ENCODE measurements at regions not wholly inside any gene's neighbourhood (a gene's known extent, or its start where the extent isn't known, plus 50 kb on each side); places are given as distances from the start of the nearest gene placed in this dataset.
A peak's percentile ranks its signal among the peaks of the same experiment; 100 is the strongest.

GRCh38 chr2:156221703-156222102, 110.8 kb downstream of the NR4A2 start (continued):
- no peak for TF ChIP-seq NR4A1 (CRISPR knock-in tag; IDR thresholded peaks at IDR 0.05)
- no peak for TF ChIP-seq NR4A1 (tag; IDR thresholded peaks at IDR 0.05)

GRCh38 chr2:156219491-156220100, 112.9 kb downstream of the NR4A2 start:
- H3K36me3 ChIP-seq (ENCODE audit: control insufficient read depth, insufficient read depth, low read length), result no peaks in the 10 kb centered on the region
- intact Hi-C loops (cut with micrococcal nuclease) (no loop called here), in situ Hi-C loops (cut with MboI) (no loop called here)
- no peak overlapping the region for H3K9ac ChIP-seq (ENCODE audit: insufficient read depth in 1 of 2, low read depth in 2 of 2, low read length in 2 of 2)
- peak overlapping the region; percentile 51; the same call in 1 of the 3 replicates for H3K27ac ChIP-seq (ENCODE audit: extremely low read depth, low read depth, low read length)
- H3K27me3 ChIP-seq (ENCODE audit: control insufficient read depth in 2 of 2, insufficient read depth in 2 of 2, low read length in 2 of 2), result no peaks in the 10 kb centered on the region
- ATAC-seq (peak; percentile 92), DNase-seq (ENCODE audit: extremely low read depth in 1 of 4, low spot score in 3 of 4) (peak in 2 of 4 experiments; percentile 44 to 56), FAIRE-seq (no peak)
- 3% methylated on average over 4 of the region's 4 CpGs for WGBS (ENCODE audit: insufficient coverage, low coverage, missing lambda C conversion rate)
- no peak overlapping the region for H2AFZ ChIP-seq (ENCODE audit: low read depth, low read length)
- no TSS peak for BruUV-seq (replicated peaks)
- H3K9me3 ChIP-seq (replicated peaks; ENCODE audit: control insufficient read depth, insufficient read depth, low read depth, low read length), result no peaks in the 10 kb centered on the region; the same call in 1 of the 2 replicates
- no peaks in the 10 kb centered on the region for H3K79me2 ChIP-seq (ENCODE audit: control insufficient read depth, insufficient read depth, low read length)
- POLR2A ChIA-PET, result no interaction called here
- H3K9me1 ChIP-seq (ENCODE audit: control insufficient read depth, insufficient read depth, low read length), result no peaks in the 10 kb centered on the region
- peaks cover 0 to 2% of the 10 kb centered on the region in 2 experiments; a peak in 1 of 5 replicates for H3K4me1 ChIP-seq (replicated peaks in 1 of 2; ENCODE audit: control insufficient read depth in 2 of 2, insufficient read depth in 2 of 2, low read length in 2 of 2)
- no peak overlapping the region for H3K4me3 ChIP-seq
- no peaks in the 10 kb centered on the region for H4K20me1 ChIP-seq (replicated peaks; ENCODE audit: control insufficient read depth, insufficient read depth, low read length)
- peak overlapping the region; percentile 22; the same call in 1 of the 2 replicates for H3K4me2 ChIP-seq (ENCODE audit: insufficient read depth, low read length)
- CTCF ChIA-PET (ENCODE audit: low intra/inter-chr PET ratio), result no interaction called here
- TF ChIP-seq RHOXF2B (CRISPR knock-in tag; conservative IDR thresholded peaks at IDR 0.05), result no peak
- TF ChIP-seq FIP1L1 (IDR thresholded peaks at IDR 0.05; ENCODE audit: low read depth, low read length, poor library complexity, severe bottlenecking), result no peak
- TF ChIP-seq, protein P1, sequence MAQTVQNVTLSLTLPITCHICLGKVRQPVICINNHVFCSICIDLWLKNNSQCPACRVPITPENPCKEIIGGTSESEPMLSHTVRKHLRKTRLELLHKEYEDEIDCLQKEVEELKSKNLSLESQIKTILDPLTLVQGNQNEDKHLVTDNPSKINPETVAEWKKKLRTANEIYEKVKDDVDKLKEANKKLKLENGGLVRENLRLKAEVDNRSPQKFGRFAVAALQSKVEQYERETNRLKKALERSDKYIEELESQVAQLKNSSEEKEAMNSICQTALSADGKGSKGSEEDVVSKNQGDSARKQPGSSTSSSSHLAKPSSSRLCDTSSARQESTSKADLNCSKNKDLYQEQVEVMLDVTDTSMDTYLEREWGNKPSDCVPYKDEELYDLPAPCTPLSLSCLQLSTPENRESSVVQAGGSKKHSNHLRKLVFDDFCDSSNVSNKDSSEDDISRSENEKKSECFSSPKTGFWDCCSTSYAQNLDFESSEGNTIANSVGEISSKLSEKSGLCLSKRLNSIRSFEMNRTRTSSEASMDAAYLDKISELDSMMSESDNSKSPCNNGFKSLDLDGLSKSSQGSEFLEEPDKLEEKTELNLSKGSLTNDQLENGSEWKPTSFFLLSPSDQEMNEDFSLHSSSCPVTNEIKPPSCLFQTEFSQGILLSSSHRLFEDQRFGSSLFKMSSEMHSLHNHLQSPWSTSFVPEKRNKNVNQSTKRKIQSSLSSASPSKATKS (CRISPR knock-in tag; IDR thresholded peaks at IDR 0.05), result no peak
- peak; percentile 55 for TF ChIP-seq CBFA2T3 (IDR thresholded peaks at IDR 0.05)
- no peak for TF ChIP-seq SNRNP70 (optimal IDR thresholded peaks at IDR 0.05; ENCODE audit: low read depth, low read length)
- no peak for TF ChIP-seq MXD1 (CRISPR knock-in tag; IDR thresholded peaks at IDR 0.05; ENCODE audit: borderline replicate concordance, poor library complexity, severe bottlenecking)
- no peak for TF ChIP-seq RNF2 (IDR thresholded peaks at IDR 0.05)
- TF ChIP-seq ZZZ3 (IDR thresholded peaks at IDR 0.05), result no peak
- TF ChIP-seq CHD4 (IDR thresholded peaks at IDR 0.05; ENCODE audit: insufficient read depth, insufficient replicate concordance, low read depth, low read length, poor library complexity, severe bottlenecking), result no peak
- TF ChIP-seq SOX6 (IDR thresholded peaks at IDR 0.05), result peak; percentile 31
- no peak for TF ChIP-seq TRIM24 (IDR thresholded peaks at IDR 0.05)
- no peak for TF ChIP-seq ZNF589 (CRISPR knock-in tag; IDR thresholded peaks at IDR 0.05; ENCODE audit: low read depth)
- no peak for TF ChIP-seq SRSF1 (IDR thresholded peaks at IDR 0.05; ENCODE audit: low read depth, low read length)
- TF ChIP-seq, protein P2, sequence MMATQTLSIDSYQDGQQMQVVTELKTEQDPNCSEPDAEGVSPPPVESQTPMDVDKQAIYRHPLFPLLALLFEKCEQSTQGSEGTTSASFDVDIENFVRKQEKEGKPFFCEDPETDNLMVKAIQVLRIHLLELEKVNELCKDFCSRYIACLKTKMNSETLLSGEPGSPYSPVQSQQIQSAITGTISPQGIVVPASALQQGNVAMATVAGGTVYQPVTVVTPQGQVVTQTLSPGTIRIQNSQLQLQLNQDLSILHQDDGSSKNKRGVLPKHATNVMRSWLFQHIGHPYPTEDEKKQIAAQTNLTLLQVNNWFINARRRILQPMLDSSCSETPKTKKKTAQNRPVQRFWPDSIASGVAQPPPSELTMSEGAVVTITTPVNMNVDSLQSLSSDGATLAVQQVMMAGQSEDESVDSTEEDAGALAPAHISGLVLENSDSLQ (IDR thresholded peaks at IDR 0.05), result no peak
- TF ChIP-seq, protein P3, sequence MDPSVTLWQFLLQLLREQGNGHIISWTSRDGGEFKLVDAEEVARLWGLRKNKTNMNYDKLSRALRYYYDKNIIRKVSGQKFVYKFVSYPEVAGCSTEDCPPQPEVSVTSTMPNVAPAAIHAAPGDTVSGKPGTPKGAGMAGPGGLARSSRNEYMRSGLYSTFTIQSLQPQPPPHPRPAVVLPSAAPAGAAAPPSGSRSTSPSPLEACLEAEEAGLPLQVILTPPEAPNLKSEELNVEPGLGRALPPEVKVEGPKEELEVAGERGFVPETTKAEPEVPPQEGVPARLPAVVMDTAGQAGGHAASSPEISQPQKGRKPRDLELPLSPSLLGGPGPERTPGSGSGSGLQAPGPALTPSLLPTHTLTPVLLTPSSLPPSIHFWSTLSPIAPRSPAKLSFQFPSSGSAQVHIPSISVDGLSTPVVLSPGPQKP (CRISPR knock-in tag; IDR thresholded peaks at IDR 0.05), result no peak
- no peak for TF ChIP-seq HMGN3 (IDR thresholded peaks at IDR 0.05; ENCODE audit: borderline replicate concordance, extremely low read depth, insufficient read length, low read depth, low read length)

Data from K562 (cell line).